ENCODE measurements at regions not wholly inside any gene's neighbourhood (a gene's known extent, or its start where the extent isn't known, plus 50 kb on each side); places are given as distances from the start of the nearest gene placed in this dataset.

DNA sequence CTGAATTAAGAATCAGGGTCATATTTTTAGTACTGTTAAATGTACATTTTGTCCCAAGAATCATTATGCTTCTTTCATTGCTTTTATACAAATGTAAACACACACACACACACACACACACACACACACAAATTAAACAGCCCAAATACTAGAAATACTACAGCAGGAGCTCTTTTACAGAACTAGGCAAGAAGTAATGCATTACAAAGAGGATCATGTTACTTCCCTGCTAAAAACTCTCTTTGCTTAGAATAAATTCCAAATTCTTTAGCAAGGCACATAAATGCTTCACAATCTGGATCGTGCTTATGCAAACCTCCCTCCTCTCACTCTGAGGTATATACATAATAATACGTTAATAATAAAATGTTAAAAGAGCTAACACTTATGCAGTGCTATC lies 720.4 kb upstream of the ADGRL4 start:
- intact Hi-C loops (cut with DNase I; ENCODE audit: low total_unique reads) (no loop called here), in situ Hi-C loops (cut with MboI; ENCODE audit: low sequenced_read_pairs in 4 of 4) (no loop called here)
- Histone ChIP-seq H3K27ac (no peak overlapping the region), H3K9me3 (no peaks in the 10 kb centered on the region), H3K4me1 (no peaks in the 10 kb centered on the region), H3K27me3 (no peaks in the 10 kb centered on the region), H3K4me3 (no peak overlapping the region), H3K36me3 (no peaks in the 10 kb centered on the region)
- ATAC-seq (no peak), DNase-seq (no peak)
- TF ChIP-seq POLR2A (IDR thresholded peaks at IDR 0.05), result no peak
- TF ChIP-seq CTCF (IDR thresholded peaks at IDR 0.05 in 4 of 5, conservative IDR thresholded peaks at IDR 0.05 in 1 of 5), result no peak

DNA sequence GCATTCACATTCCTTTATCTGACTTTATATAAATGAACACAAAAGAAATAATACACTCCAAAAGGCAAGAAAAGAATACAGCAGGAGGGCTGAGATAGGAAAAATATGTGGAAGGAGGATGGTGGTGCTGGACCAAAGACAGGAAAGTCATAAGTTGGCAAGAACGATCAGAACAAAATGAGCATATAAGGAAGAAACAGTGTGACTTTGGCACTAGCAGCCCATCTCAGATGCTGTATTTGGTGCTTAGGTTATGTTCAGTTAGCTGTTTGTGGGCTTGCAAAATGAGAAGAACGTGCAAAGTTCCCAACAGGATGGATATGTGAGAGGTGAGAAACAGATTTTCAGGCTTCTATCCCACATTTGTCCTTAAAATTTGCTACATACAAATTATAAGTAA lies 719.8 kb upstream of the ADGRL4 start:
- ATAC-seq (no peak), DNase-seq (no peak)
- Histone ChIP-seq H3K4me1 (no peaks in the 10 kb centered on the region), H3K27me3 (no peaks in the 10 kb centered on the region), H3K9me3 (no peaks in the 10 kb centered on the region), H3K36me3 (no peaks in the 10 kb centered on the region), H3K4me3 (no peak overlapping the region), H3K27ac (no peak overlapping the region)
- no peak for TF ChIP-seq POLR2A (IDR thresholded peaks at IDR 0.05)
- TF ChIP-seq CTCF (IDR thresholded peaks at IDR 0.05 in 4 of 5, conservative IDR thresholded peaks at IDR 0.05 in 1 of 5), result no peak
- intact Hi-C loops (cut with DNase I; ENCODE audit: low total_unique reads) (no loop called here), in situ Hi-C loops (cut with MboI; ENCODE audit: low sequenced_read_pairs in 4 of 4) (no loop called here)

DNA sequence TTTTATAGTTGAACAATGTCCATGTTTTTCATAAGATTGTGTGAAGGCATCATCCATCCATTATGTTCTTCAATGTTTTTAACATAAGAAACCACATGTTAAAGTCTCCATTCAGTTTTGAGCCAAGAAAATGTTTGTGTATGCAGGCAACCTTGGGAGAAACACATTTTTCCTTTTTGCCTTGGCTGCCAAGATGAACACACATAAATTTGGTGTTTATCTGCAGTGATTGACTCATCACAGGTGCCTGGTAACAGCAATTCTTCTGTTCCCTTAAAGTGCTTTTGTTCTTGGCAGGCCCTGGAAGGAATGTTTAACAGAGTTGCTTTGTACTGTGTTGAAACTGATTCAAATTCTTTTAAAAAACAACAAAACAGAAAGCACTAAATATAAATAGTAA lies 709.9 kb upstream of the ADGRL4 start:
- no peaks in the 10 kb centered on the region for H3K4me1 ChIP-seq
- DNase-seq (no peak), ATAC-seq (no peak)
- in situ Hi-C loops (cut with MboI; ENCODE audit: low sequenced_read_pairs in 4 of 4), result no loop called here
- H3K27me3 ChIP-seq, result no peaks in the 10 kb centered on the region
- TF ChIP-seq POLR2A (IDR thresholded peaks at IDR 0.05) (no peak), CTCF (IDR thresholded peaks at IDR 0.05 in 4 of 5, conservative IDR thresholded peaks at IDR 0.05 in 1 of 5) (no peak)
- H3K9me3 ChIP-seq, result no peaks in the 10 kb centered on the region
- H3K36me3 ChIP-seq, result no peaks in the 10 kb centered on the region
- intact Hi-C loops (cut with DNase I; ENCODE audit: low total_unique reads), result no loop called here
- no peak overlapping the region for H3K4me3 ChIP-seq
- no peak overlapping the region for H3K27ac ChIP-seq

DNA sequence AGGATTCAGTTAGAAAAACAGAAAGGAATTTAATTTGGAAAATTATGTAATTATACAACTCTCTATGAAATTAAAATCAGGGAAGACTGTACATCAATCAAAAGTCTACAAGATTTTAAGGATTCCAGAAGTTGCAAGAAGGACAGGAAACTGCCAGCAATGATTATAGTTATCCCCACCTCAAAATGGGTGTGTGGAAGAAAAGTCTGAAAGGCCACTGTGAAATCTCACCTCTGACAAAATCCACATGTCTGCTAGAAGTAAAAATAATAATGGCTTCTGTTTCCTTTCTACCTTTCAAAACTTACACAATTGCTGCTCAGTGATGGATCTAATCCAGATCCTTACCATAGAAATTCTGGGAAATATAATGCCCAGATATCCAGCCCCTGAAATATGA lies 708.1 kb upstream of the ADGRL4 start:
- Histone ChIP-seq H3K27ac (no peak overlapping the region), H3K36me3 (no peaks in the 10 kb centered on the region), H3K4me1 (no peaks in the 10 kb centered on the region), H3K4me3 (no peak overlapping the region), H3K27me3 (no peaks in the 10 kb centered on the region), H3K9me3 (no peaks in the 10 kb centered on the region)
- in situ Hi-C loops (cut with MboI; ENCODE audit: low sequenced_read_pairs in 4 of 4) (no loop called here), intact Hi-C loops (cut with DNase I; ENCODE audit: low total_unique reads) (no loop called here)
- TF ChIP-seq POLR2A (IDR thresholded peaks at IDR 0.05), result no peak
- TF ChIP-seq CTCF (IDR thresholded peaks at IDR 0.05 in 4 of 5, conservative IDR thresholded peaks at IDR 0.05 in 1 of 5), result no peak
- DNase-seq, result no peak
- no peak for ATAC-seq

DNA sequence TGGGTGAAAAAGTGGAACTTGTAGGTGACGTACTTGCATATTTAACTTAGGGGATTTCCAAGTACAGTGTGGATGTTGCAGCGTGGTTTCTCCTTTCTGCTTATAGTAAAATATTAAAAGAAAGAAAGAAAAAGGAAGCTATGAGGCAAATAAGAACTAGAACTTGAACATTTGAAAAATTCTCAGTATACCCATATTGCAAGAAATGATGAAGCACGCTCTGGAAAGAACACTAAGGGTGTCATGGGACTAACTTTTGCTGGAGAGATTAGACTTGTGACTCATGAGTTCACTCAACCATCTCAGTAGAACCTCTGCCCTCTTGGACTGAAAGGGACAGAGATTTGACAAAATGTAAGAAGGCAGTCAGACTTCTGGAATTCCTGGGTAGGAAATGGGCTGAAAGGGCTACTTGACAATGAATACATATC lies 704.5 kb upstream of the ADGRL4 start:
- TF ChIP-seq CTCF (IDR thresholded peaks at IDR 0.05 in 4 of 5, conservative IDR thresholded peaks at IDR 0.05 in 1 of 5) (no peak), POLR2A (IDR thresholded peaks at IDR 0.05) (no peak)
- no peaks in the 10 kb centered on the region for H3K27me3 ChIP-seq
- H3K27ac ChIP-seq, result no peak overlapping the region
- no peaks in the 10 kb centered on the region for H3K4me1 ChIP-seq
- intact Hi-C loops (cut with DNase I; ENCODE audit: low total_unique reads) (no loop called here), in situ Hi-C loops (cut with MboI; ENCODE audit: low sequenced_read_pairs in 4 of 4) (no loop called here)
- DNase-seq (no peak), ATAC-seq (no peak)
- H3K9me3 ChIP-seq, result no peaks in the 10 kb centered on the region
- H3K4me3 ChIP-seq, result no peak overlapping the region
- H3K36me3 ChIP-seq, result no peaks in the 10 kb centered on the region
